HG03565 (cell line): ENCODE measurements at regions not wholly inside any gene's neighbourhood (a gene's known extent, or its start where the extent isn't known, plus 50 kb on each side); places are given as distances from the start of the nearest gene placed in this dataset.
A peak's percentile ranks its signal among the peaks of the same experiment; 100 is the strongest.
"Not testable (repeated sequence)": the region's sequence is repeated elsewhere in the genome, so short reads cannot be mapped to it uniquely, and the experiment has no call there.

ENCODE experiments used
- ATAC-seq: cut with Tn5 transposase; IDR thresholded peaks from one replicate; pipeline ENCODE4 v1.9.1; 2021; ENCODE audit warnings: mild to moderate bottlenecking, moderate library complexity; ENCODE audit not compliant: unreplicated experiment

DNA sequence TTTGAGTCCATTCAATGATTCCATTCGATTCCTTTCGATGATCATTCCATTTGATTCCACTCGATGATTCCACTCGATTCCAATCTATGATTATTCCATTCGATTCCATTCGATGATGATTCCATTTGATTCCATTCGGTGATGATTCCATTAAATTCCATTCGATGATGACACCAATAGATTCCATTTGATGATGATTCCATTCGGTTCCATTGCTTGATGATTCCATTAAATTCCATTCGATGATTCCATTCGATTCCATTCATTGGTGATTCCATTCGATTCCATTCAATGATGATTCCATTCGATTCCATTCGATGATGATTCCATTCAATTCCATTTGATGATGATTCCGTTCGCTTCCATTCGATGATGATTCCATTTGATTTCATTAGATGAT lies 1104.1 kb downstream of the RPIA start:
- not testable (repeated sequence) for ATAC-seq

DNA sequence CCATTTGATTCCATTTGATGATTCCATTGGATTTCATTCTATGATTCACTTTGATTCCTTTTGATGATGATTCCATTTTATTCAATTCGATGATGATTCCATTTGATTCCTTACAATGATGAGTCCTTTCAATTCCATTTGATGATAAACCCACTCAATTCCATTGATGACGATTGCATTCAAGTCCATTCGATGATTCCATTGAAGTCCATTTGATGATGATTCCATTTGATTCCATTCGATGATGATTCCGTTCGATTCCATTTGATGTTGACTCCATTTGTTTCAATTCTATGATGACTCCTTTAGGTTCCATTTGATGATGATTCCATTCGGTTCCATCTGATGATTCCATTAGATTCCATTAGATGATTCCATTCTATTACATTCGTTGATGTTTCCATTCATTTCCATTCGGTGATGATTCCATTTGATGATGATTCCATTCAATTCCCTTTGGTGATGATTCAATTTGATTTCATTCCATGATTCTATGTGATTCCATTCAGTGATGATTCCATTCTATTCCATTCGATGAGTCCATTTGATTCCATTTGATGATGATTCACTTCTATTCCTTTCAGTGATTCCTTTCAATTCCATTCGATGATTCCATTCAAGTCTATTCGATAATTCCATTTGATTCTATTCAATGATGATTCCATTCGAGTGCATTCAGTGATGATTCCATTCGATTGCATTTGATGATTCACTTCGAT lies 1106.0 kb downstream of the RPIA start:
- ATAC-seq = no peak

DNA sequence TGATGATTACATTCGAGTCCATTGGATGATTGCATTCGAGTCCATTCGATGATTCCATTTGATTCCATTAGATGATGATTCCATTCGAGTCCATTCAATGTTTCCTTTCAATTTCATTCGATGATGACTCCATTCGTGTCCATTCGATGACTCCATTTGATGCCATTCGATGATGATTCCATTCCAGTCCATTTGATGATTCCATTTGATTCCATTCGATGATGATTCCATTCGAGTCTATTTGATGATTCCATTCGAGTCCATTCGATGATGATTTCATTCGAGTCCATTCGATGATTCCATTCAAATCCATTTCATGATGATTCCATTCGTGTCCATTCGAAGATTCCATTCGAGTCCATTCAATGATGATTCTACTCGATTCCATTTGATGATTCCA lies 1109.7 kb downstream of the RPIA start:
- not testable (repeated sequence) for ATAC-seq

DNA sequence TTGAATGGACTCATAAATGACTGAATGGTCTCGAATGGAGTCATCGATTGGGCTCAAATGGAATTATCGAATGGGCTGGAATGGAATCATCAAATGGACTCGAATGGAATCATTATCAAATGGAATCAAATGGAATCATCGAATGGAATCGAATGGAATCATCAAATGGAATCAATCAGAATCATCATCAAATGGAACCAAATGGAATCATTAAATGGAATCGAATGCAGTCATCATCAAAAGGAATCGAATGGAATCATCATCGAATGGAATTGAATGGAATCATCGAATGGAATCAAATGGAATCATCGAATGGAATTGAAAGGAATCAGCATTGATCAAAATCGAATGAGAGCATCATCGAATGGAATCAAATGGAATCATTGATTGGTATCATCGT lies 1114.9 kb downstream of the RPIA start:
- ATAC-seq = not testable (repeated sequence)

DNA sequence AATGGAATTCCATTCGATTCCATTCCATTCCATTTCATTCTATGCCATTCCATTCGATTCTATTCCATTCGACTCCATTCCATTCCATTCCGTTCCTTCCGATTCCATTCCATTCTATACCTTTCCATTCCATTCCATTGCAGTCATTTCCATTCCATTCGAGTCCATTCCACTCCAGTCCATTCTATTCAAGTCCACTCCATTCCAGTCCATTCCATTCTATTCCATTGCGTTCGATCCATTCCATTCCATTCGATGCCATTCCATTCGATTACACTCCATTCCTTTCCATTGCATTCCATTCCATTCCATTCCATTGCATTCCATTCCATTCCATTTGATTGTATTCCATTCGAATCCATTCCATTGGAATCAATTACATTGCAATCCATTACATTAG lies 1119.8 kb downstream of the RPIA start:
- ATAC-seq = no peak

DNA sequence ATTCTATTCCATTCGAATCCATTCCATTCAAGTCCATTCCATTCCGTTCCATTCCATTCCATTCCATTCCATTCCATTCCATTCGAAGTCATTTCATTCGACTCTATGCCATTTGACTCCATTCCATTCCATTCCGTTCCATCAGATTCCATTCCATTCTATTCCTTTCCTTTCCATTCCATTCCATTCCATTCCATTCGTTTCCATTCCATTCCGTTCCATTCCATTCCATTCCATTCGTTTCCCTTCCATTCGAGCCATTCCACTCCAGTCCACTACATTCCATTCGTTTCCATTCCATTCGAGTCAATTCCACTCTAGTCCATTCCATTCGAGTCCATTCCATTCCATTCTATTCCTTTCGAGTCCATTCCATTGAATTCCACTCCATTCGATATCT lies 1120.4 kb downstream of the RPIA start:
- ATAC-seq = not testable (repeated sequence)

DNA sequence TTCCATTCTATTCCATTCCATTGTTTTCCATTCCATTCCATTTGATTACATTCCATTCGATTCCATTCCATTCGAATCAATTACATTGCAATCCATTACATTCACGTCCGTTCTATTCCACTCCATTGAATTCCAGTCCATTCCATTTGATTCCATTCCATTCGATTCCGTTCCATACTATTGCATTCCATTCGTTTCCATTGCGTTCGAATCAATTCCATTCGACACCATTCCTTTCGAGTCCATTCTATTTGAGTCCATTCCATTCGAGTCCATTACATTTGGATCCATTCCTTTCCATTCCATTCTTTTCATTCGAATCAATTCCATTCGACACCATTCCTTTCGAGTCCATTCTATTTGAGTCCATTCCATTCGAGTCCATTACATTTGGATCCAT lies 1122.9 kb downstream of the RPIA start:
- ATAC-seq = not testable (repeated sequence)

DNA sequence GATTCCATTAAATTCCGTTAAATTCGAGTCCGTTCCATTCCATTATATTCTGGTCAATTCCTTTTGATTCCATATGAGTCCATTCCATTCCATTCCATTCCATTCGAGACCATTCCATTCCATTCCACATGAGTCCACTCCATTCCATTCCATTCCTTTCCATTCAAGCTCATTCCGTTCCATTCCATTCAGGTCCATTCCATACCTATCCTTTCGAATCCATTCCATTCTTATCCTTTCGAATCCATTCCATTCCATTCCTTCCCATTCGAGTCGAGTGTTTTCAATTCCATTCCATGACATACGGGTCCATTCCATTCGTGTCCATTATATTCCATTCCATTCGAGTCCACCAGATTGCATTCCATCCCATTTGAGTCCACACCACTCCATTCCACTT lies 1127.4 kb downstream of the RPIA start:
- no peak for ATAC-seq

DNA sequence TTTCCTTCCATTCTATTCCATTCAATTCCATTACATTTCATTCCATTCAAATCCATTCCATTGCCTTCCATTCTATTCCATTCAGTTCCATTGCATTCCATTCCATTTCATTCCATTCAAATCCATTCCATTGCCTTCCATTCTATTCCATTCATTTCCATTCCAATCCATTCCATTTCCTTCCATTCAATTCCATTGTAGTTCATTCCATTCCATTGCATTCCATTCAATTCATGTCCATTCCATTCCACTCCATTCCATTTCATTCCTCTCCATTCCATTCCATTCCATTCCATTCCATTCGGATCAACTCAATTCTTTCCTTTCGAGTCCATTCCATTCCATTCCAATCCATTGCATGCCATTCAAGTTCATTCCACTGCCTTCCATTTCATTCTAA lies 1128.3 kb downstream of the RPIA start:
- ATAC-seq = no peak

DNA sequence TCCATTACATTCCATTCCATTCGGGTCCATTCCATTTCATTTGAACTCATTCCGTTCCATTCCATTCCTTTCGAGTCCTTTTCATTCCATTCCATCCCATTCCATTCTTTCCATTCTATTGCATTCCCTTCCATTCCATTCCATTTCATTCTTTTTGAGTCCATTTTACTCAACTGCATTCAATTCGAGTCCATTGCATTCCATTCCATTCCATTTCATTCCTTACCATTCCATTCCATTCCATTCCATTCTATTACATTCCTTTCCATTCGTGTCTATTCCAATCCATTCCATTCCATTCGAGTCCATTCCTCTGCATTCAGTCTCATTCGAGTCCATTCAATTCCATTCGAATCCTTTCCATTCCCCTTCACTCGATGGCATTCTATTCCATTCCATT lies 1128.8 kb downstream of the RPIA start:
- no peak for ATAC-seq

DNA sequence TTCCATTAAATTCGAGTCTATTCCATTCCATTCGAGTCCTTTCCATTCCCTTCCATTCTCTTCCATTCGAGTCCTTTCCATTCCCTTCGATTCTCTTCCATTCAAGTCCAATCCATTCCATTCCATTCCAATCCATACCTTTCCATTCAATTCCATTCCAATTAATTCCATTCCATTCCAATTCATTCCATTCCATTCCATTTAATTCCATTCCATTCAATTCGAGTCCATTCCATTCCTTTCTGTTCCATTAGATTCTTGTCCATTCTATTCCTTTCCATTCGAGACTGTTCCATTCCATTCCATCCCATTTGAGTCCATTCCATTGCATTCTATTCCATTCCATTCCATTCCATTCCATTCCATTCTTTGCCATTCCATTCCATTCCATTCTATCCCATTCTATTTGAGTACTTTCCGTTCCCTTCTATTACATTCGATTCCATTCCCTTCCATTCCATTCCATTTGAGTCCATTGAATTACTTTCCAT lies 1130.0 kb downstream of the RPIA start:
- no peak for ATAC-seq

DNA sequence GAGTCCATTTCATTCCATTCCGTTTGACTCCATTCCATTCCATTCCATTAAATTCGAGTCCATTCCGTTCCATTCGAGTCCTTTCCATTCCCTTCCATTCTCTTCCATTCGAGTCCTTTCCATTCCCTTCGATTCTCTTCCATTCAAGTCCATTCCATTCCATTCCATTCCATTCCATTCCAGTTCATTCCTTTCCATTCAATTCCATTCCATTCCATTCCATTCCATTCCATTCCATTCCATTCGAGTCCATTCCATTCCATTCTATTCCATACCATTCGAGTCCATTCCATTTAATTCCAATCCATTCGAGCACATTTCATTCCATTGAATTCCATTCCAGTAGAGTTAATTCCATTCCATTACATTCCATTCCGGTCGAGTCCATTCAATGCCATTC lies 1130.9 kb downstream of the RPIA start:
- not testable (repeated sequence) for ATAC-seq

DNA sequence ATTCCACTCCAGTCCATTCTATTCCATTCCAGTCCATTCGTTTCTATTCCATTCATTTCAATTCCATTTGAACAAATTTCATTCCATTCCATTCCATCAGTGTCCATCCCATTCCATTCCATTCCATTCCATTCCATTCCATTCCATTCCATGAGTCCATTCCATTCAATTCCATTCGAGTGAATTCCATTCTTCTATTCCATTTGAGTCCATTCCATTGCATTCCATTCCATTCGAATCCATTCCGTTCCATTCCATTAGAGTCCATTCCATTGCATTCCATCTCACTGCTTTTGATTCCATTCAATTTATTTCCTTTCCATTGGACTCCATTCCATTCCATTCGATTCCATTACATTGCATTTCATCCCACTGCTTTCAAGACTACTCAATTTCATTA lies 1132.1 kb downstream of the RPIA start:
- no peak for ATAC-seq

DNA sequence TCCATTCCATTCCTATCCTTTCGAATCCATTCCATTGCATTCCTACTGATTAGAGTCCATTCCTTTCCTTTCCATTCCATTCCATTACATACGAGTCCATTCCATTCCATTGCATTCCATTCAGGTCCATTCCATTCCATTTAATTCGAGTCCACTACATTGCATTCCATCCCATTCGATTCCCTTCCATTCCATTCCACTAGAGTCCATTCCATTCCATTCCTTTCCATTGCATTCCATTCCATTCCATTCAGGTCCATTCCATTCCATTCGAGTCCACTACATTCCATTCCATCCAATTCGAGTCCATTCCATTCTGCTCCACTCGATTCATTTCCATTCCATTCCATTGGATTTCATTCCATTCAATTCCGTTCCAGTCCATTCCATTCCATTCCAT lies 1133.6 kb downstream of the RPIA start:
- no peak for ATAC-seq

DNA sequence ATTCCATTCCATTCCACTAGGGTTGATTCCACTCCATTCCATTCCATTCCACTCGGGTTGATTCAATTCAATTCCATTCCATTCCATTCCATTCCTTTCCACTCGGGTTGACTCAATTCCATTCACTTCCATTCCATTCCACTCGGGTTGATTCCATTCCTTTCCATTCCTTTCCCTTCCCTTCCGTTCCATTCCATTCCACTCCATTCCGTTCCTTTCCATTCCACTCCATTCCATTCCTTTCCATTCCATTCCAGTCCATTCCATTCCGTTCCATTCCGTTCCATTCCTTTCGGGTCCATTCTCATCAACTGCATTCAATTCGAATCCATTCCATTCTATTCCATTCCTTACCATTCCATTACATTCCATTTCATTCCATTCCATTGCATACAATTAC lies 1135.3 kb downstream of the RPIA start:
- not testable (repeated sequence) for ATAC-seq

DNA sequence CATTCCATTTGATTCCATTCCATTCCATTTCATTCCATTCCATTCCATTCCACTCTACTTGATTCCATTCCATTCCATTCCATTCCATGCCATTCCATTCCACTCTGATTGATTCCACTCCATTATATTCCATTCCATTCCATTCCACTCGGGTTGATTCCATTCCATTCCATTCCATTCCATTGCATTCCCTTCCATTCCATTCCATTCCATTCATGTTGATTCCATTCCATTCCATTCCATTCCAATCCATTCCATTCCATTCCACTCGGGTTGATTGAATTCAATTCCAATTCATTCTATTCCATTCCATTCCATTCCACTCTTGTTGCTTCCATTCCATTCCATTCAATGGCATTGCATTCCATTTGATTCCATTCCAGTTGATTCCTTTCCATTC lies 1136.4 kb downstream of the RPIA start:
- ATAC-seq = not testable (repeated sequence)

DNA sequence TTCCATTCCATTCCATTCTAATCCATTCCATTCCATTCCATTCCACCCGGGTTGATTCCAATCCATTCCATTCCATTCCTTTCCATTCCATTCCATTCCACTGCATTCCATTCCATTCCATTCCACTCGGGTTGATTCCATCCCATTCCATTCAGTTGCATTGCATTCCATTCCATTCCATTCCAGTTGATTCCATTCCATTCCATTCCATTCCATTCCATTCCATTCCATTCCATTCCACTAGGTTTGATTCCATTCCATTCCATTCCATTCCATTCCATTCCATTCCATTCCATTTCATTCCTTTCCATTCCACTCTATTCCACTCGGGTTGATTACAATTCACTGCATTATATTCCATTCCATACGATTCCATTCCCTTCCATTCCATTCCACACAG lies 1136.9 kb downstream of the RPIA start:
- ATAC-seq = not testable (repeated sequence)

DNA sequence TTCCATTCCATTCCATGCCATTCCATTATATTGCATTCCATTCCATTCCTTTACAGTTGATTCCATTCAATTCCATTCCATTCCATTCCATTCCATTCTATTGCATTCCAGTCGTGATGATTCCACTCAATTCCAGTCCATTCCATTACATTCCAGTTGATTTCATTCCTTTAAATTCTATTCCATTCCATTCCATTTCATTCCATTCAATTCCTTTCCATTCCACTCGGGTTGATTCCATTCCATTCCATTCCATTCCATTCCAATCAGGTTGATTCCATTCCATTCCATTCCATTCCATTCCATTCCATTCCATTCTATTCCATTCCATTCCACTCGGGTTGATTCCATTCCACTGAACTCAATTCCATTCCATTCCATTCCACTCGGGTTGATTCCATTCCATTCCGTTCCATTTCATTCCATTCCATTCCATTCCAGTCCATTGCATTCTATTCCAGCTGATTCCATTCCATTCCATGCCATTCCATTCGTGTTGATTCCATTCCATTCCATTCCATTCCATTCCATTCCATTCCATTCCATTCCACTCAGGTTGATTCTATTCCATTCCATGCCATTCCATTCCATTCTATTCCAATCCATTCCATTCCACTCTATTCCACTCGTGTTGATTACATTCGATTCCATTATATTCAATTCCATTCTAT lies 1137.6 kb downstream of the RPIA start:
- peak; percentile 26 for ATAC-seq

DNA sequence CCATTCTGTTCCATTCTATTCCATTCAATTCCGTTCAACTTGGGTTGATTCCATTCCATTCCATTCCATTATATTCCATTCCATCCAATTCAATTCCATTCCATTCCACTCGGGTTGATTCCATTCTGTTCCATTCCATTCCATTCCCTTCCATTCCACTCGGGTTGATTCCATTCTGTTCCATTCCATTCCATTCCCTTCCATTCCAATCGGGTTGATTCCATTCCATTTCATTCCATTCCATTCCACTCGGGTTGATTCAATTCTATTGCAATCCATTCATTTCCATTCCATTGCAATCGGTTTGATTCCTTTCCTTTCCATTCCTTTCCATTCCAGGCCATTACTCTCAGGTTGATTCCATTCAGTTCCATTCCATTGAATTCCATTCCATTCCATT lies 1138.4 kb downstream of the RPIA start:
- ATAC-seq = no peak

DNA sequence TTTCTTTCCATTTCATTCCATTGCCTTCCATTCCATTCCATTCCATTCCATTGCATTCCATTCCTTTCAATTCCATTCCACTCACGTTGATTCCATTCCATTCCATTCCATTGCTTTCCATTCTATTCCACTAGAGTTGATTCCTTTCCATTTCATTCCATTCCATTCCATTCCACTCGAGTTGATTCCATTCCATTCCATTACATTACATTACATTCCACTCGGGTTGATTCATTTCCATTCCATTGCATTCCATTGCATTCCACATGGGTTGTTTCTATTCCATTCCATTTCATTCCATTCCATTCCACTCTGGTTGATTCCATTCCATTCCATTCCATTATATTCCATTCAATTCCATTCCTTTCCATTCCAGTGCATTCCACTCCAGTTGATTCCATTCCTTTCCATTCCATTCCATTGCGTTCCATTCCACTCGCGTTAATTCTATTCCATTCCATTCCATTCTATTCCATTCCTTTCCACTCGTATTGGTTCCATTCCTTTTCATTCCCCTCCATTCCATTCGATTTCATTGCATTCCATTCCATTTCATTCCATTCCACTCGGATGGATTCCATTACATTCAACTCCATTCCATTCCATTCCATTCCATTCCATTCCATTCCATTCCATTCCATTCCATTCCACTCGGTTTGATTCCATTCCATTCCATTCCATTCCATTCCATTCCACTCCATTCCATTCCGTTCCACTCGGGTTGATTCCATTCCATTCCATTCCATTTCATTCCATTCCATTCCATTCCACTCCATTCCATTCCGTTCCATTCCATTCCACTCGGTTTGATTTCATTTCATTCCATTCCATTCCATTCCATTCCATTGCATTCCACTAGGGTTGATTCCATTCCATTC lies 1139.1 kb downstream of the RPIA start:
- not testable (repeated sequence) for ATAC-seq
